Subcutaneous abdominal adipose tissue (tissue), 5 donors: ENCODE measurements at regions not wholly inside any gene's neighbourhood (a gene's known extent, or its start where the extent isn't known, plus 50 kb on each side); places are given as distances from the start of the nearest gene placed in this dataset.

Source experiments
- H3K27ac ChIP-seq: one replicate; pipeline ENCODE4 v1.7.0; 2013; ENCODE audit warnings: low read depth, mild to moderate bottlenecking, inconsistent platforms, low read length, moderate library complexity
- H3K27me3 ChIP-seq, 5 donors: one replicate each; pipeline ENCODE4 v1.7.0; 2013; ENCODE audit warnings: low read length in 5 of 5, inconsistent platforms in 1 of 5; ENCODE audit not compliant: control insufficient read depth in 5 of 5, insufficient read depth in 4 of 5
- H3K36me3 ChIP-seq, 5 donors: one replicate each; pipeline ENCODE4 v1.7.0; 2013; ENCODE audit warnings: low read length in 5 of 5; ENCODE audit not compliant: control insufficient read depth in 5 of 5, insufficient read depth in 5 of 5
- H3K4me1 ChIP-seq, 5 donors: one replicate each; pipeline ENCODE4 v1.7.0; 2013; ENCODE audit warnings: low read length in 5 of 5, mild to moderate bottlenecking in 3 of 5, moderate library complexity in 1 of 5; ENCODE audit not compliant: control insufficient read depth in 5 of 5, insufficient read depth in 5 of 5
- H3K4me3 ChIP-seq, 5 donors: one replicate each; pipeline ENCODE4 v1.7.0; 2013; ENCODE audit warnings: low read length in 5 of 5, low read depth in 1 of 5
- H3K9ac ChIP-seq, 5 donors: one replicate each; pipeline ENCODE4 v1.7.0; 2013; ENCODE audit warnings: low read length in 5 of 5, mild to moderate bottlenecking in 4 of 5, moderate library complexity in 3 of 5
- H3K9me3 ChIP-seq, 5 donors: one replicate each; pipeline ENCODE4 v1.7.0; 2013; ENCODE audit warnings: low read length in 5 of 5; ENCODE audit not compliant: control insufficient read depth in 5 of 5
- donor health status: healthy.
- donor health status: healthy.
- donor health status: healthy.
- donor health status: healthy.
- donor health status: healthy.

DNA sequence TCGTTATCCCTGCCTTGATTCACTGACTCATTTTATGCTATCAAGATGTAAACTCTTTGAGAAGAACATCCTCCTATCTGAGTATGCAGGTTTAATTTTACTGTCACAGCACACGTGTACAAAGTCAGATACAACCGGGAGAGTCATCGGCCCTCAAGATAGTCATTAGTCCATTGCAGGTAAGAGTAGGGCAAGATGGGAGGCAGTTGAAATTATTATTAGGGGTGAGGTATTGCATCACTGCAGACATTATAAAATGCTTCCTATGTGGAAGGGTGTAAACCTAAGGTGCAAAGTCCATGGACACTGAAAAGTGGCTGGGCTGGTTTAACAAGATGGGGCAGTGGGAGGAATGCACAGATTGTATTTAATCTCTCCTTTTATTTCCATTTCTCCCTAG is 113.7 kb downstream of the ARL4A start:
- Histone ChIP-seq H3K9me3 (no peaks in the 10 kb centered on the region), H3K27me3 (no peaks in the 10 kb centered on the region), H3K27ac (no peak overlapping the region), H3K36me3 (no peaks in the 10 kb centered on the region), H3K4me1 (peaks cover 0 to 17% (median 0%) of the 10 kb centered on the region in 5 donors), H3K4me3 (no peak overlapping the region), H3K9ac (no peak overlapping the region)

DNA sequence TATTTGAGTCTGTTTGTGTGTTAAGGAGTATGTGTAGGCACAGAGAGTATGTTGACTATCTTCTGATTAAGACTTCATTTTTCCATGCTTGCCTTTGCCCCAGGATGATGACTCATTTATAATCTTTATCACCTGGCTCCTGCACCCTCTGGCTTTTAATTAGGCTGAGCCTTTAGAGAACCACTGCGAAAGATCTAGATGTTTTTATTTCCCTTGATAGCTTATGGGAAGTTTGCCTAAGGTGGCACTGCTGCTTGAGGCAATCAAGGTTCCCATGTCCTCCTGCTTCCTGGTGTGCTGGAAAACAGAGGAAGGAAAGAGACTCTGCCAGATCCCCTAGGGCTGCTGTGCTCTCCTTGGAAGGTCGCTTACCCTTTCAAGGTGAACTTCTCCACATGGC is 114.6 kb downstream of the ARL4A start:
- no peaks in the 10 kb centered on the region for H3K36me3 ChIP-seq
- H3K4me1 ChIP-seq, result peaks cover 0 to 17% (median 0%) of the 10 kb centered on the region in 5 donors
- H3K9me3 ChIP-seq, result no peaks in the 10 kb centered on the region
- no peak overlapping the region for H3K9ac ChIP-seq
- no peak overlapping the region for H3K4me3 ChIP-seq
- no peak overlapping the region for H3K27ac ChIP-seq
- H3K27me3 ChIP-seq, result no peaks in the 10 kb centered on the region

DNA sequence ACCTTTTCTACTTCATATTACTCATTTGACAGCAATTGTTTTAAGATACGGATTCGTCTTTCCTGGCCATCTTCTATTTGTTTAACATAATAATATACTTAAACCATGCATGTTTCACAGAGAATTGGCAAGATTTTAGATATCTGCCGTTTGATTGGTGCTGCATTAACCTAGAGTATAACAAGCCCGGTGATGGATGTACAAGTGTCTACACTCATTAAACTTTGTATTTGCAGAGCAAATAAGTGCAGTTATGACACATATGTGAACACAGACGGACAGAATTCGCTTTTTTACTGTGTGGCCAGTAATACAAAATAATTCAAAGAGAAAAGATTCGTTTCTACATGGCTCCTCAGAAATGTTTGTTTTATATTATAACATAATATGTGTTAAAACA is 116.1 kb downstream of the ARL4A start:
- no peak overlapping the region for H3K27ac ChIP-seq
- H3K4me1 ChIP-seq, result peaks cover 0 to 7% (median 0%) of the 10 kb centered on the region in 5 donors
- no peaks in the 10 kb centered on the region for H3K27me3 ChIP-seq
- H3K9ac ChIP-seq, result no peak overlapping the region
- no peaks in the 10 kb centered on the region for H3K36me3 ChIP-seq
- no peaks in the 10 kb centered on the region for H3K9me3 ChIP-seq
- no peak overlapping the region for H3K4me3 ChIP-seq

DNA sequence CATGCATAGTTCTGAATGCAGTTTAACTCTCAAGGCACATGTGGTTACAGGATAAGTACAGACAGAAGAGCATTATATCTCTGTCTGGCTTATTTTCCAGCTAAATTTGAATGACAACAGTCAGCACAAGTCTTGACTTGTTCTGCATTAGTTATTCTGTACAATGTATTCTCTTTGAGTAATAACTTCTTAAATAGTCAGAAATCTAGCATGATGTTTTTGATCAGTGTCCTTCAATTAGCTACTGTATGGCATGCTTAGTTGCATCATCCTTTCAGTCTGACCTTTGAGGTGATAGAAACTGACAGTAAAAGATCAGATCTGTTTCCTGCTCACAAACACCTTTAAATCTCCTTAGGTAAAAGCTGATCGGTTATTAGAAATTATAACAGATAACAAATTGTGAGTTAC is 118.1 kb downstream of the ARL4A start:
- H3K4me1 ChIP-seq, result no peaks in the 10 kb centered on the region
- H3K36me3 ChIP-seq, result no peaks in the 10 kb centered on the region
- H3K4me3 ChIP-seq, result no peak overlapping the region
- H3K9ac ChIP-seq, result no peak overlapping the region
- no peaks in the 10 kb centered on the region for H3K27me3 ChIP-seq
- H3K9me3 ChIP-seq, result no peaks in the 10 kb centered on the region
- no peak overlapping the region for H3K27ac ChIP-seq

DNA sequence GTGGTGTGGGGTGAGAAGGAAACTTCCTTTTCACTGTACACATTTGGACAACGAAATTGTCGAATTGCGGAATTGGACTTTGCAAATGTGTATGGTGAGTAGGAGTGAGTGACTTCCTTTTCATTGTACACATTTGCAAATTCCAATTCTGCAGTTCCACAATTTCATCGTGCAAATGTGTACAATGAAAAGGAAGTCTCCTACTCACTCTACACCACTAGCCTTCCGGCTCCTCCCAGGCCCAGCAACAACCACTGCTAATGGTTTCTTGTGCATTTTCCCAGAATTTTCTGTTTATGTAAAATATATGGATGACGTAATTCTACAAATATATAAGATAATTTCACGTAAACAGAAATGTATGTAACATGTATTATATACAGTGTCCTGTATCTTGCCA is 118.5 kb downstream of the ARL4A start:
- Histone ChIP-seq H3K27ac (no peak overlapping the region), H3K9me3 (no peaks in the 10 kb centered on the region), H3K27me3 (no peaks in the 10 kb centered on the region), H3K9ac (no peak overlapping the region), H3K4me3 (no peak overlapping the region), H3K36me3 (no peaks in the 10 kb centered on the region), H3K4me1 (no peaks in the 10 kb centered on the region)

DNA sequence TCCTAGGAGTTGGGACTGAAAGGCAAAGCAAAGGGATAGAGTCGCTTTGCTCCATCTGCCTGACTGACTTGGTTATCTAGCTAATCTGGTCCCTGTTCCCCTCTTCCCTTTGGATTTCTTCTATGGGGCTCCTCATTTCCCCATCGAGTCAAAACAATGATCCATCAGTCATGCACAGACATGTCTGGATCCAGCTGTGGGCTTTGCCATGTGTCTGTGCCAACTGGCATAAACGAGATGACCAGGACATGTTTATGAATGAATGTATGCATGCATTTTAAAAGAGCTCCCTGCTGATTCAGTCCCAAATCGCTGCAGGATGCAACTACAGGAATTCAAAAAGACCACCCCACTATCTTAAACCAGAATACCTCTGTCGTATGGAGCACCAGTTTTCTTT is 122.0 kb downstream of the ARL4A start:
- no peak overlapping the region for H3K4me3 ChIP-seq

DNA sequence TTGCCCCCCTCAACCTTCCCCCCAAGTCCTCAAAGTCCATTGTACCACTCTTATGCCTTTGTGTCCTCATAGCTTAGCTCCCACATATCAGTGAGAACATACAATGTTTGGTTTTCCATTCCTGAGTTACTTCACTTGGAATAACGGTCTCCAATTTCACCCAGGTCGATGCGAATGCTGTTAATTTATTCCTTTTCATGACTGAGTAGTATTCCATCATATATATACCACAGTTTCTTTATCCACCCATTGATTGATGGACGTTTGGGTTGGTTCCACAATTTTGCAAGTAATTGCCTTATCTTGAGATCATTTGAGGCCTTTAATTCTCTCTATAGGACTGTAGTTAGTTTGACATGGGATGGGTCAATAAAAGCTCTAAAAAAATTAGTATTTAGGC is 124.7 kb downstream of the ARL4A start:
- Histone ChIP-seq H3K9me3 (no peaks in the 10 kb centered on the region), H3K4me1 (no peaks in the 10 kb centered on the region), H3K36me3 (no peaks in the 10 kb centered on the region), H3K27ac (no peak overlapping the region), H3K27me3 (no peaks in the 10 kb centered on the region), H3K9ac (no peak overlapping the region), H3K4me3 (no peak overlapping the region)

More for the DNA sequence above, 122.0 kb downstream of the ARL4A start:
- Histone ChIP-seq H3K27me3 (no peaks in the 10 kb centered on the region), H3K9me3 (no peaks in the 10 kb centered on the region), H3K9ac (no peak overlapping the region), H3K27ac (no peak overlapping the region), H3K4me1 (no peaks in the 10 kb centered on the region), H3K36me3 (no peaks in the 10 kb centered on the region)

DNA sequence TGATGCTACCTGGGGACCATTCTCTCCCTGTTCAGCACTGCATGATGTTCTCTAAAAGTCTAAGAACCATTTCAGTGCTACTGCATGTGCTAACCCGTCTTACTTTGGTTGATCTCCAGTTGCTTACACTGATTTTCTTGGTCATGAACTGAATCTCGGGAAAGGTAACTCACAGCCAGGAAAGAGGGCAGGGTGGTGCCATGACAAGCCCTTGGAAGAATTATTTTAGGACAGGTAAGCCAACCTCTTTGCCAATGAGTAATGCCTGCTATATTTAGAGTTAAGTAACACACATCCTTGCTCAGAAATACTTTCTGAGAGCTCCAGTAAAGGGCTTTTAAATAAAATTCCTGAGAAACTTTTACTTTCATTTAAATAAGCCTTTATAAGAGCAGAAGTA is 126.7 kb downstream of the ARL4A start:
- no peak overlapping the region for H3K4me3 ChIP-seq
- H3K9me3 ChIP-seq, result no peaks in the 10 kb centered on the region
- H3K36me3 ChIP-seq, result no peaks in the 10 kb centered on the region
- no peaks in the 10 kb centered on the region for H3K27me3 ChIP-seq
- no peak overlapping the region for H3K27ac ChIP-seq
- H3K4me1 ChIP-seq, result no peaks in the 10 kb centered on the region
- H3K9ac ChIP-seq, result no peak overlapping the region

DNA sequence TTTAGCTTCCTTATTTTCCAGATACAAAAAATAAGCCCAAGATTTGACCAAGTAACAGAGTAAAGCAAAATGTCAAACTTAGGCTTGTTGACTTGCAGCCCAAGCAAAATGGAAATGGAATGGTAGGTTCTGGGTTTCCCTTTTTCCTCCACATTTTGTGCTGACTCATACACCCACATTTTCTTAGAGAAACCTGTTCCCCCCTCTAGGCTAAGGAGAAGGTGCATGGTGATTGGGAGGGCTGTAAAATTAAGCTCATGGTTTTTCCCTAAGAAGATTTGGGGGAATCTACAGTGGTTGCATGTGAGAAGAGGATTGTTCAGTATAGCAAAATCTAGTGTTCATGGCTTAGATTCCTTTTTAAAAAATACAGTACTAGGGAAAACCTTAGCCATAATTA is 127.4 kb downstream of the ARL4A start:
- H3K9me3 ChIP-seq, result no peaks in the 10 kb centered on the region
- H3K27ac ChIP-seq, result no peak overlapping the region
- H3K27me3 ChIP-seq, result no peaks in the 10 kb centered on the region
- H3K4me1 ChIP-seq, result no peaks in the 10 kb centered on the region
- H3K4me3 ChIP-seq, result no peak overlapping the region
- no peak overlapping the region for H3K9ac ChIP-seq
- no peaks in the 10 kb centered on the region for H3K36me3 ChIP-seq

DNA sequence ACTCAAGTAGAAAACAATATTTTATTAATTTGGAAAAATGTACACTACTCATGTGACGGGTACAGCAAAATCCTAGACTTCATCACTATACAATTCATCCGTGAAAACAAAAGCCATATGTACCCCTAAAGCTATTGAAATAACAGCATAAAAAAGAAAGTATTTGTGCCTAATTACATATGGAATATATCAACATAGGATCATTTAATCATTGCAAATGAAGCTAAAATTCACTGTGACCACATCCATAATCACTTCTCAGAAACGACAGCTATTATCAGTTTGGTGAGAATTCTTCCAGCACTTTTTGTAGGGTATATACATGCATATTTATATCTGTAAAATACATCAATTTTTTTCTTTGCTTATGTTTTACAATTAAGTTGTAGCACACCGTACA is 128.0 kb downstream of the ARL4A start:
- no peaks in the 10 kb centered on the region for H3K27me3 ChIP-seq
- H3K9ac ChIP-seq, result no peak overlapping the region
- H3K4me1 ChIP-seq, result no peaks in the 10 kb centered on the region
- no peaks in the 10 kb centered on the region for H3K36me3 ChIP-seq
- no peaks in the 10 kb centered on the region for H3K9me3 ChIP-seq
- H3K27ac ChIP-seq, result no peak overlapping the region
- H3K4me3 ChIP-seq, result no peak overlapping the region

DNA sequence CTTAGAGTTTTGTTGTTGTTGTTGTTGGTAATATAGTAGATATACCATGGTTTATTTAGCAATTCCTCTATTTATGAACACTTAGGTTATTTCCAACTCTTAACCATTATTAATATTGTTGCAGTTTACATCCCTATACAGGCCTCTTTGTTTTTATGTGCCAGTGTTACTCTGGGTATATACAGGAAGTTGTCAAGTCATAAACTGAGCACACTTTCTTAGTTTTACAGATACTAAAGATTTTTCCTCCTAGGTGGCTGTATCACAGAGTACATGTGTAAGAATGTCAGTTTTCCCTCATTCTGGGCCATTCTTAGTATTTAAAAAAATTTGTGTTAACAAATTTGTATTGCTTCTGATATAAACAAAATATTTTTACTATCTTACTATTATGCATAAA is 128.4 kb downstream of the ARL4A start:
- no peaks in the 10 kb centered on the region for H3K4me1 ChIP-seq
- H3K27ac ChIP-seq, result no peak overlapping the region
- H3K36me3 ChIP-seq, result no peaks in the 10 kb centered on the region
- H3K9me3 ChIP-seq, result no peaks in the 10 kb centered on the region
- no peak overlapping the region for H3K9ac ChIP-seq
- H3K4me3 ChIP-seq, result no peak overlapping the region
- H3K27me3 ChIP-seq, result no peaks in the 10 kb centered on the region
